ENCODE measurements at regions not wholly inside any gene's neighbourhood (a gene's known extent, or its start where the extent isn't known, plus 50 kb on each side); places are given as distances from the start of the nearest gene placed in this dataset.
A peak's percentile ranks its signal among the peaks of the same experiment; 100 is the strongest.
"Not testable (repeated sequence)": the region's sequence is repeated elsewhere in the genome, so short reads cannot be mapped to it uniquely, and the experiment has no call there.

GRCh38 chr7:103244865-103245264 lies 52.4 kb upstream of the PMPCB start:
- DNase-seq = not testable (repeated sequence)

GRCh38 chr7:103240806-103241205 lies 56.4 kb upstream of the PMPCB start:
- no peak for DNase-seq

- not testable (repeated sequence) for DNase-seq
These were observed 61.4 kb upstream of the PMPCB start for GRCh38 chr7:103235824-103236223.

- DNase-seq = not testable (repeated sequence)
These were observed 62.4 kb upstream of the PMPCB start for GRCh38 chr7:103234877-103235276.

GRCh38 chr7:103227787-103228186 lies 69.4 kb upstream of the PMPCB start:
- DNase-seq = not testable (repeated sequence)

GRCh38 chr7:103225798-103226197 lies 71.4 kb upstream of the PMPCB start:
- DNase-seq = peak in 2 of 14 donors; percentile 0 to 1

GRCh38 chr7:103223065-103223464 lies 74.2 kb upstream of the NAPEPLD start:
- not testable (repeated sequence) for DNase-seq

- DNase-seq = not testable (repeated sequence)
These were observed 62.1 kb upstream of the NAPEPLD start for GRCh38 chr7:103211049-103211448.

- not testable (repeated sequence) for DNase-seq
These were observed 50.3 kb upstream of the NAPEPLD start for GRCh38 chr7:103199191-103199590.
